Central memory CD8-positive, alpha-beta T cell (primary cell): ENCODE measurements at regions not wholly inside any gene's neighbourhood (a gene's known extent, or its start where the extent isn't known, plus 50 kb on each side); places are given as distances from the start of the nearest gene placed in this dataset.

Experiments used
- ATAC-seq: fragments of 150-1000 bp; cut with Tn5 transposase; replicated peaks from 2 replicates; pipeline ENCODE4 v1.10.0; 2022; ENCODE audit warnings: mild to moderate bottlenecking, moderate FRiP score, moderate number of reproducible peaks; ENCODE audit not compliant: poor library complexity, severe bottlenecking; ENCODE audit errors: extremely low read depth
- DNase-seq, 2 donors: peaks; one replicate each; pipeline ENCODE4 v3.0.0; 2021; ENCODE audit warnings: low spot score in 2 of 2
- H3K27ac Mint-ChIP-seq: one replicate; pipeline ENCODE4 v1.8.0; 2022; ENCODE audit warnings: low read depth, mild to moderate bottlenecking, moderate library complexity, mixed read lengths
- H3K27me3 Mint-ChIP-seq: one replicate; pipeline ENCODE4 v1.8.0; 2022; ENCODE audit warnings: mixed read lengths
- H3K36me3 Mint-ChIP-seq: one replicate; pipeline ENCODE4 v1.8.0; 2022; ENCODE audit warnings: mild to moderate bottlenecking, moderate library complexity, mixed read lengths; ENCODE audit not compliant: insufficient read depth
- H3K4me1 Mint-ChIP-seq: one replicate; pipeline ENCODE4 v1.8.0; 2022; ENCODE audit warnings: mixed read lengths
- H3K4me3 Mint-ChIP-seq: one replicate; pipeline ENCODE4 v1.8.0; 2022; ENCODE audit warnings: mild to moderate bottlenecking, moderate library complexity, mixed read lengths
- H3K9me3 Mint-ChIP-seq: one replicate; pipeline ENCODE4 v1.8.0; 2022; ENCODE audit warnings: mixed read lengths

GRCh38 chr1:189522441-189522840 is 955.2 kb downstream of the BRINP3 start:
- no peak for ATAC-seq
- Mint-ChIP-seq H3K27ac (no peak overlapping the region), H3K27me3 (no peaks in the 10 kb centered on the region), H3K4me1 (no peaks in the 10 kb centered on the region), H3K4me3 (no peak overlapping the region), H3K36me3 (peaks cover 2% of the 10 kb centered on the region), H3K9me3 (peaks cover 30% of the 10 kb centered on the region)
- DNase-seq: no peak

GRCh38 chr1:189524501-189524900 is 953.2 kb downstream of the BRINP3 start:
- ATAC-seq (no peak), DNase-seq (no peak)
- no peaks in the 10 kb centered on the region for H3K27me3 Mint-ChIP-seq
- no peaks in the 10 kb centered on the region for H3K4me1 Mint-ChIP-seq
- H3K36me3 Mint-ChIP-seq: peaks cover 2% of the 10 kb centered on the region
- H3K9me3 Mint-ChIP-seq: peaks cover 19% of the 10 kb centered on the region
- H3K27ac Mint-ChIP-seq: no peak overlapping the region
- H3K4me3 Mint-ChIP-seq: no peak overlapping the region

- Mint-ChIP-seq H3K27ac (no peak overlapping the region), H3K9me3 (peaks cover 12% of the 10 kb centered on the region), H3K4me3 (no peak overlapping the region), H3K4me1 (no peaks in the 10 kb centered on the region), H3K27me3 (no peaks in the 10 kb centered on the region), H3K36me3 (no peaks in the 10 kb centered on the region)
- ATAC-seq (no peak), DNase-seq (no peak)
Measured at GRCh38 chr1:189530162-189530561, 947.5 kb downstream of the BRINP3 start.

GRCh38 chr1:189538271-189538670 is 939.4 kb downstream of the BRINP3 start:
- Mint-ChIP-seq H3K36me3 (peaks cover 1% of the 10 kb centered on the region), H3K4me3 (no peak overlapping the region), H3K9me3 (peaks cover 23% of the 10 kb centered on the region), H3K4me1 (no peaks in the 10 kb centered on the region), H3K27ac (no peak overlapping the region), H3K27me3 (no peaks in the 10 kb centered on the region)
- DNase-seq (no peak), ATAC-seq (no peak)

- no peak for DNase-seq
- Mint-ChIP-seq H3K4me3 (no peak overlapping the region), H3K27me3 (no peaks in the 10 kb centered on the region), H3K9me3 (peaks cover 5% of the 10 kb centered on the region), H3K36me3 (no peaks in the 10 kb centered on the region), H3K4me1 (no peaks in the 10 kb centered on the region), H3K27ac (no peak overlapping the region)
- ATAC-seq: no peak
Measured at GRCh38 chr1:189550498-189550897, 927.2 kb downstream of the BRINP3 start.

- H3K4me1 Mint-ChIP-seq: no peaks in the 10 kb centered on the region
- H3K9me3 Mint-ChIP-seq: peaks cover 24% of the 10 kb centered on the region
- no peak for DNase-seq
- H3K27ac Mint-ChIP-seq: no peak overlapping the region
- H3K36me3 Mint-ChIP-seq: no peaks in the 10 kb centered on the region
- ATAC-seq: no peak
- no peaks in the 10 kb centered on the region for H3K27me3 Mint-ChIP-seq
- H3K4me3 Mint-ChIP-seq: no peak overlapping the region
Measured at GRCh38 chr1:189563784-189564183, 913.9 kb downstream of the BRINP3 start.

GRCh38 chr1:189567890-189568289 is 909.8 kb downstream of the BRINP3 start:
- no peak for DNase-seq
- no peak for ATAC-seq
- H3K36me3 Mint-ChIP-seq: no peaks in the 10 kb centered on the region
- H3K4me3 Mint-ChIP-seq: no peak overlapping the region
- no peak overlapping the region for H3K27ac Mint-ChIP-seq
- no peaks in the 10 kb centered on the region for H3K4me1 Mint-ChIP-seq
- H3K9me3 Mint-ChIP-seq: peaks cover 38% of the 10 kb centered on the region
- no peaks in the 10 kb centered on the region for H3K27me3 Mint-ChIP-seq

- Mint-ChIP-seq H3K27me3 (no peaks in the 10 kb centered on the region), H3K4me3 (no peak overlapping the region), H3K9me3 (peaks cover 13% of the 10 kb centered on the region), H3K4me1 (no peaks in the 10 kb centered on the region), H3K27ac (no peak overlapping the region), H3K36me3 (no peaks in the 10 kb centered on the region)
- ATAC-seq (no peak), DNase-seq (no peak)
Measured at GRCh38 chr1:189596197-189596596, 881.5 kb downstream of the BRINP3 start.

- ATAC-seq (no peak), DNase-seq (no peak)
- no peak overlapping the region for H3K4me3 Mint-ChIP-seq
- peaks cover 13% of the 10 kb centered on the region for H3K9me3 Mint-ChIP-seq
- no peaks in the 10 kb centered on the region for H3K27me3 Mint-ChIP-seq
- no peak overlapping the region for H3K27ac Mint-ChIP-seq
- no peaks in the 10 kb centered on the region for H3K4me1 Mint-ChIP-seq
- no peaks in the 10 kb centered on the region for H3K36me3 Mint-ChIP-seq
Measured at GRCh38 chr1:189597083-189597482, 880.6 kb downstream of the BRINP3 start.

GRCh38 chr1:189605226-189605625 is 872.4 kb downstream of the BRINP3 start:
- peaks cover 8% of the 10 kb centered on the region for H3K9me3 Mint-ChIP-seq
- H3K36me3 Mint-ChIP-seq: no peaks in the 10 kb centered on the region
- H3K27me3 Mint-ChIP-seq: no peaks in the 10 kb centered on the region
- H3K4me3 Mint-ChIP-seq: no peak overlapping the region
- DNase-seq (no peak), ATAC-seq (no peak)
- no peaks in the 10 kb centered on the region for H3K4me1 Mint-ChIP-seq
- H3K27ac Mint-ChIP-seq: no peak overlapping the region

- ATAC-seq (no peak), DNase-seq (no peak)
- Mint-ChIP-seq H3K27ac (no peak overlapping the region), H3K36me3 (no peaks in the 10 kb centered on the region), H3K4me3 (no peak overlapping the region), H3K9me3 (peaks cover 8% of the 10 kb centered on the region), H3K4me1 (no peaks in the 10 kb centered on the region), H3K27me3 (no peaks in the 10 kb centered on the region)
Measured at GRCh38 chr1:189606047-189606446, 871.6 kb downstream of the BRINP3 start.

GRCh38 chr1:189606795-189607476 is 870.7 kb downstream of the BRINP3 start:
- peaks cover 8% of the 10 kb centered on the region for H3K9me3 Mint-ChIP-seq
- H3K4me3 Mint-ChIP-seq: no peak overlapping the region
- H3K27ac Mint-ChIP-seq: no peak overlapping the region
- ATAC-seq: no peak
- H3K27me3 Mint-ChIP-seq: no peaks in the 10 kb centered on the region
- no peaks in the 10 kb centered on the region for H3K4me1 Mint-ChIP-seq
- DNase-seq: no peak
- no peaks in the 10 kb centered on the region for H3K36me3 Mint-ChIP-seq

- Mint-ChIP-seq H3K9me3 (peaks cover 8% of the 10 kb centered on the region), H3K27me3 (no peaks in the 10 kb centered on the region), H3K4me1 (no peaks in the 10 kb centered on the region), H3K36me3 (no peaks in the 10 kb centered on the region), H3K4me3 (no peak overlapping the region), H3K27ac (no peak overlapping the region)
- DNase-seq (no peak), ATAC-seq (no peak)
Measured at GRCh38 chr1:189607477-189608096, 870.1 kb downstream of the BRINP3 start.
